Neutrophil (primary cell): ENCODE measurements at regions not wholly inside any gene's neighbourhood (a gene's known extent, or its start where the extent isn't known, plus 50 kb on each side); places are given as distances from the start of the nearest gene placed in this dataset.
"Not testable (repeated sequence)": the region's sequence is repeated elsewhere in the genome, so short reads cannot be mapped to it uniquely, and the experiment has no call there.

ENCODE experiments used
- H3K27ac ChIP-seq: fragments of 200-600 bp; sonication (generic); 2 replicates; pipeline ENCODE4 v1.5.1; 2016; ENCODE audit warnings: mild to moderate bottlenecking, moderate library complexity
- H3K27me3 ChIP-seq: fragments of 200-600 bp; sonication (generic); 2 replicates; pipeline ENCODE4 v1.6.0; 2016; ENCODE audit warnings: mild to moderate bottlenecking
- H3K36me3 ChIP-seq: fragments of 200-600 bp; sonication (generic); 2 replicates; pipeline ENCODE4 v1.5.1; 2017
- H3K4me1 ChIP-seq, 2 experiments: fragments of 200-600 bp in 1 of 2; sonication (generic) in 1 of 2; 1 replicate in 1 of 2; 2 replicates in 1 of 2; pipeline versions ENCODE4 v1.5.1 to v1.6.1; 2013 to 2016; ENCODE audit warnings: low read depth in 1 of 2, low read length in 1 of 2, mild to moderate bottlenecking in 1 of 2, moderate library complexity in 1 of 2; ENCODE audit not compliant: control insufficient read depth in 1 of 2, insufficient read depth in 1 of 2
- H3K4me3 ChIP-seq, 2 experiments: fragments of 200-600 bp in 1 of 2; sonication (generic) in 1 of 2; 1 replicate in 1 of 2; 2 replicates in 1 of 2; pipeline ENCODE4 v1.5.1; 2013 to 2016; ENCODE audit warnings: low read depth in 1 of 2, low read length in 1 of 2, mild to moderate bottlenecking in 1 of 2, moderate library complexity in 1 of 2
- H3K9me3 ChIP-seq: fragments of 200-600 bp; sonication (generic); 2 replicates; pipeline ENCODE4 v1.5.1; 2016
- CTCF ChIP-seq: fragments of 200-600 bp; sonication (generic); IDR thresholded peaks from 2 replicates; pipeline ENCODE4 v1.5.1; 2016; ENCODE audit warnings: antibody characterized with exemption

DNA sequence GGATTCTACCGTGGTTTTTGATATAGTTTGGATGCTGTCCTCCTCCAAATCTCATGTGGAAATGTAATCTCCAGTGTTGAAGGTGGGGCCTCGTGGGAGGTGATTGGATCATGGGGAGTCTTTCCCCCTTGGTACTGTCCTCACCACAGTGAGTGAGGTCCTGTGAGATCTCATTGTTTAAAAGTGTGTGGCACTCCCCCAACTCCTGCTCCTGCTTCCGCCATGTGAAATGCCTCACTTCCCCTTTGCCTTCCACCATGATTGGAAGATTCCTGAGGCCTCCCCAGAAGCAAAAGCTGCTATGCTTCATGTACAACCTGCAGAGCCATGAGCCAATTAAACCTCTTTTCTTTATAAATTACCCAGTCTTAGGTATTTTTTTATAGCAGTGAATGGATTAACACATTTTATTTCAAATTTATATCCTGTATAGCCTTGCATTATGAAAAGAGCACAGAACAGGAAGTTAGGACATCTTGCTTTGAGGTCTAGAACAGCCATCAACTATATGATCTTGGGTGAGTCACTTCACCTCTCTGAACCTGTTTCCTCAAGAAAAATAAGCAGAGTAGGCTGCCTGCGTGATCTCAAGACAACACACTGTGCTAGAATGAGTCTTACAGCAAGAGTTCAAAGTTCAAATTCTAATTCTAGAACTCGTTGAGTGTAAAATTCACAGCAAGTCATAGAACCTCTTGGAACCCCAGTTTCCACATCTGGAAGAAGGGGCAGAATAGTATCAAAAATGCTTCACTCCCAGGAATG, 160.9 kb upstream of the EEA1 start:
- Histone ChIP-seq H3K9me3 (no peaks in the 10 kb centered on the region), H3K27ac (peak overlapping the region; percentile 63), H3K27me3 (no peaks in the 10 kb centered on the region), H3K4me1 (peaks cover 21 to 27% of the 10 kb centered on the region in 2 experiments), H3K4me3 (no peak overlapping the region), H3K36me3 (no peaks in the 10 kb centered on the region)
- TF ChIP-seq CTCF: no peak

DNA sequence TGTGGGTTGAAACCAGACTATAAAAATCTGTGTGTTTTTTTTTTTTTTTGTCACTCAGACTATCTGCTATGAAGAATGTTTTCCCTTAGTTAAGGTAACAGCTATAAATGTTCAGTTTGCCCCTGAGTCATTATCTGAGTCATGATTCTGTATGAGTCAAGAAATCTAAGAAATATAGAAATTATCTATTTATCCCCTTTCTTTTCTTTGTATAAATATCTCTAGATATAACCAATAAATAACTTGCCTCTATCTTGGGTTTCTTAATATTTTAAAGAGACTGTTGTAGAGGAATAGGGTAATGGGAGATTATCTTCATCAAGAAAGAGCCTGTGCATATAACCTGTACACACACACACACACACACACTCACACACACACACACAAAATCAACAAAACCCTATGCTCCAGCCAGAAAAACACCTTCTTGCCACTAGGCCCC, 161.7 kb upstream of the EEA1 start:
- Histone ChIP-seq H3K27me3 (no peaks in the 10 kb centered on the region), H3K9me3 (no peaks in the 10 kb centered on the region), H3K27ac (no peak overlapping the region), H3K4me1 (peaks cover 29 to 33% of the 10 kb centered on the region in 2 experiments), H3K36me3 (no peaks in the 10 kb centered on the region), H3K4me3 (no peak overlapping the region)
- no peak for TF ChIP-seq CTCF

DNA sequence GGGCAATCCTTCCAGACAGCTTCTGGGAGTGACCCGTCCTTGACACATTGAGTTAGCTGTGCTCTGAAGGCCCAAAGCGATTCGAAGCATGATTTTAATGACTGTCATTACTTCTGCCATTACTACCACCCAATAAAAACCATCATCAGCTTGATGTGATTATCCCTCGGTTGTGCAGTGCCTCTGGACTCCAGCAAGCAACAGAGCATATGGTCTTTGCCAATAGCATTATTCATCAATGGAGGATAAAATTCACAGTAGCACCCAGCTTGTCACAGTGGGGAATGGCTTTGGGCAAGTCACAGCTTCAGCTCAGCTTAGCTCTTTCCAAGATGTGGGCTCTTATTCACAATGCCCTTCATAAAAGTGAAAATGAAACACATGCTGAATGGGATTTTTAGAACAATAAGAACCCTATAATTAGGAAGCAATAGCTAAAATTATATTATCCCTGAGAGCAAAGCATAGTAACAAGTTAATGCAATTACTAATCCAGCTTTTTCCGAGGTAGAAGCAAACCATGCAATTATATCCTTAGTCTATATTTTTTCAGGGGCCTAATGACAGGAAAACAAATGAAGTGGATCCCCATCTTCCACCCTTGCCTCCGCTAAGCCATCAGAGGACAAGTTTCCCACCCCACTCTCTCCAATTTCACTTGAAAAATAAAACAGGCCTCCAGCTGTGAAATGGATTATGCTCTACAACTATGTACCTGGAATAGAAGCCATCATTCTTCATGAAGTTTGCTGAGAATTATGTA, 163.0 kb upstream of the EEA1 start:
- H3K27ac ChIP-seq: no peak overlapping the region

DNA sequence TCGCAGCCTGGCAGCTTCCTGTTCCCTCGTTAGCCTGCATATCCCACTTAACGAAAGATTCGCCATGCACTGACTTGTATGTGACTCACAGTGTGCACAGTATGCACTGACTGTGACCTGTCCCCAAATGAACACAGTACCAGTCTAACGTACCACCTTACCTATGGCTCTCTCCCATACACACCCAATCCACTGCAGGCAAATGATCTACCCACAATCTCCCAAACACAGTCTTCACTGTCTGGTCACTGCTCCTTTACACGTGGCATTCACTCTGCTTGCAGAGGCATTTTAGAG, 163.5 kb upstream of the EEA1 start:
- no peaks in the 10 kb centered on the region for H3K9me3 ChIP-seq
- H3K36me3 ChIP-seq: no peaks in the 10 kb centered on the region
- peaks cover 35% of the 10 kb centered on the region in 2 experiments for H3K4me1 ChIP-seq
- no peaks in the 10 kb centered on the region for H3K27me3 ChIP-seq
- H3K27ac ChIP-seq: no peak overlapping the region
- no peak overlapping the region for H3K4me3 ChIP-seq
- no peak for TF ChIP-seq CTCF

More for the DNA sequence above, 163.0 kb upstream of the EEA1 start:
- Histone ChIP-seq H3K27me3 (no peaks in the 10 kb centered on the region), H3K9me3 (no peaks in the 10 kb centered on the region), H3K4me3 (no peak overlapping the region), H3K4me1 (peaks cover 30 to 33% of the 10 kb centered on the region in 2 experiments), H3K36me3 (no peaks in the 10 kb centered on the region)
- TF ChIP-seq CTCF: no peak

DNA sequence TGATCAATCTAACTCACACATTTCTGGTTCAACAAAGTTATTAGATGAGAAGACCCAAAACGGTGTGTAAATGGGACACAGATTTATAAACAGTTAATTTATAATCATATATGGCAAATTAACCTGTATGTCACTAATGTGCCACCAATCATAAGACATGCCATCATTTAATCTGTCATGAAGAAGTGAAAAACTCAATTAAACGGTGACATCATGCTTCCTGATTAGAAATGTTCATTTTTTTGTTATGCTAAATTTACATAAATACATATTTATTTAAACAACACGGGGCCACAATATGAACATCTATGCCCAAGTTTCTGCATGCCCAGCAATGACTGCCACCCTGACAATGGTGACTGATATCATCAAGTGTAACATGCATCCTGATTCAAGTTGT, 164.1 kb upstream of the EEA1 start:
- no peaks in the 10 kb centered on the region for H3K9me3 ChIP-seq
- H3K36me3 ChIP-seq: no peaks in the 10 kb centered on the region
- no peak overlapping the region for H3K4me3 ChIP-seq
- TF ChIP-seq CTCF: no peak
- peaks cover 40 to 41% of the 10 kb centered on the region in 2 experiments for H3K4me1 ChIP-seq
- no peaks in the 10 kb centered on the region for H3K27me3 ChIP-seq
- H3K27ac ChIP-seq: no peak overlapping the region

- H3K4me3 ChIP-seq, H3K27me3 ChIP-seq, H3K36me3 ChIP-seq, H3K9me3 ChIP-seq: not testable (repeated sequence)
- Histone ChIP-seq H3K27ac (peak overlapping the region; percentile 47), H3K4me1 (peaks cover 46 to 47% of the 10 kb centered on the region in 2 experiments)
These were observed 165.1 kb upstream of the EEA1 start for GRCh38 chr12:93094222-93094621.
